ENCODE measurements at regions not wholly inside any gene's neighbourhood (a gene's known extent, or its start where the extent isn't known, plus 50 kb on each side); places are given as distances from the start of the nearest gene placed in this dataset.

- TF ChIP-seq, protein P1, sequence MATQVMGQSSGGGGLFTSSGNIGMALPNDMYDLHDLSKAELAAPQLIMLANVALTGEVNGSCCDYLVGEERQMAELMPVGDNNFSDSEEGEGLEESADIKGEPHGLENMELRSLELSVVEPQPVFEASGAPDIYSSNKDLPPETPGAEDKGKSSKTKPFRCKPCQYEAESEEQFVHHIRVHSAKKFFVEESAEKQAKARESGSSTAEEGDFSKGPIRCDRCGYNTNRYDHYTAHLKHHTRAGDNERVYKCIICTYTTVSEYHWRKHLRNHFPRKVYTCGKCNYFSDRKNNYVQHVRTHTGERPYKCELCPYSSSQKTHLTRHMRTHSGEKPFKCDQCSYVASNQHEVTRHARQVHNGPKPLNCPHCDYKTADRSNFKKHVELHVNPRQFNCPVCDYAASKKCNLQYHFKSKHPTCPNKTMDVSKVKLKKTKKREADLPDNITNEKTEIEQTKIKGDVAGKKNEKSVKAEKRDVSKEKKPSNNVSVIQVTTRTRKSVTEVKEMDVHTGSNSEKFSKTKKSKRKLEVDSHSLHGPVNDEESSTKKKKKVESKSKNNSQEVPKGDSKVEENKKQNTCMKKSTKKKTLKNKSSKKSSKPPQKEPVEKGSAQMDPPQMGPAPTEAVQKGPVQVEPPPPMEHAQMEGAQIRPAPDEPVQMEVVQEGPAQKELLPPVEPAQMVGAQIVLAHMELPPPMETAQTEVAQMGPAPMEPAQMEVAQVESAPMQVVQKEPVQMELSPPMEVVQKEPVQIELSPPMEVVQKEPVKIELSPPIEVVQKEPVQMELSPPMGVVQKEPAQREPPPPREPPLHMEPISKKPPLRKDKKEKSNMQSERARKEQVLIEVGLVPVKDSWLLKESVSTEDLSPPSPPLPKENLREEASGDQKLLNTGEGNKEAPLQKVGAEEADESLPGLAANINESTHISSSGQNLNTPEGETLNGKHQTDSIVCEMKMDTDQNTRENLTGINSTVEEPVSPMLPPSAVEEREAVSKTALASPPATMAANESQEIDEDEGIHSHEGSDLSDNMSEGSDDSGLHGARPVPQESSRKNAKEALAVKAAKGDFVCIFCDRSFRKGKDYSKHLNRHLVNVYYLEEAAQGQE (tag by site-specific recombination; IDR thresholded peaks at IDR 0.05), result no peak
- TF ChIP-seq ZNF221 (tag by site-specific recombination; IDR thresholded peaks at IDR 0.05; ENCODE audit: borderline replicate concordance) (no peak), ZFP41 (tag by site-specific recombination; IDR thresholded peaks at IDR 0.05; ENCODE audit: borderline replicate concordance) (no peak), ZNF48 (tag by site-specific recombination; IDR thresholded peaks at IDR 0.05) (no peak), GLIS2 (tag by site-specific recombination; IDR thresholded peaks at IDR 0.05) (no peak), REPIN1 (tag by site-specific recombination; IDR thresholded peaks at IDR 0.05; ENCODE audit: low read depth) (no peak), ZNF768 (tag by site-specific recombination; IDR thresholded peaks at IDR 0.05) (no peak), ZNF175 (tag by site-specific recombination; IDR thresholded peaks at IDR 0.05) (no peak)
- TF ChIP-seq, protein P2, sequence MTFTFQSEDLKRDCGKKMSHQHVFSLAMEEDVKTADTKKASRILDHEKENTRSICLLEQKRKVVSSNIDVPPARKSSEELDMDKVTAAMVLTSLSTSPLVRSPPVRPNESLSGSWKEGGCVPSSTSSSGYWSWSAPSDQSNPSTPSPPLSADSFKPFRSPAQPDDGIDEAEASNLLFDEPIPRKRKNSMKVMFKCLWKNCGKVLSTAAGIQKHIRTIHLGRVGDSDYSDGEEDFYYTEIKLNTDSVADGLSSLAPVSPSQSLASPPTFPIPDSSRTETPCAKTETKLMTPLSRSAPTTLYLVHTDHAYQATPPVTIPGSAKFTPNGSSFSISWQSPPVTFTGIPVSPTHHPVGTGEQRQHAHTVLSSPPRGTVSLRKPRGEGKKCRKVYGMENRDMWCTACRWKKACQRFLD (tag by site-specific recombination; IDR thresholded peaks at IDR 0.05), result no peak
- TF ChIP-seq, protein P3, sequence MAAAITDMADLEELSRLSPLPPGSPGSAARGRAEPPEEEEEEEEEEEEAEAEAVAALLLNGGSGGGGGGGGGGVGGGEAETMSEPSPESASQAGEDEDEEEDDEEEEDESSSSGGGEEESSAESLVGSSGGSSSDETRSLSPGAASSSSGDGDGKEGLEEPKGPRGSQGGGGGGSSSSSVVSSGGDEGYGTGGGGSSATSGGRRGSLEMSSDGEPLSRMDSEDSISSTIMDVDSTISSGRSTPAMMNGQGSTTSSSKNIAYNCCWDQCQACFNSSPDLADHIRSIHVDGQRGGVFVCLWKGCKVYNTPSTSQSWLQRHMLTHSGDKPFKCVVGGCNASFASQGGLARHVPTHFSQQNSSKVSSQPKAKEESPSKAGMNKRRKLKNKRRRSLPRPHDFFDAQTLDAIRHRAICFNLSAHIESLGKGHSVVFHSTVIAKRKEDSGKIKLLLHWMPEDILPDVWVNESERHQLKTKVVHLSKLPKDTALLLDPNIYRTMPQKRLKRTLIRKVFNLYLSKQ (tag by site-specific recombination; IDR thresholded peaks at IDR 0.05; ENCODE audit: borderline replicate concordance), result no peak
Observed at GRCh38 chr4:164442180-164442579, 311.8 kb upstream of the SMIM31 start (continued).

GRCh38 chr4:164446516-164446915, 307.4 kb upstream of the SMIM31 start:
- POLR2A ChIA-PET, result no interaction called here
- Histone ChIP-seq H3K9me3 (ENCODE audit: control insufficient read depth, insufficient read depth, low read depth, low read length) (no peaks in the 10 kb centered on the region), H3K27ac (ENCODE audit: extremely low read depth, low read depth, low read length) (no peak overlapping the region), H3K4me1 (ENCODE audit: control insufficient read depth, insufficient read depth, low read length) (no peaks in the 10 kb centered on the region), H3K36me3 (ENCODE audit: control insufficient read depth in 2 of 2, insufficient read depth in 1 of 2, low read length in 2 of 2) (no peaks in the 10 kb centered on the region), H3K4me3 (ENCODE audit: low read depth, low read length) (no peak overlapping the region)
- CTCF ChIA-PET, result no interaction called here
- no peak for TF ChIP-seq FEZF1 (tag by site-specific recombination; IDR thresholded peaks at IDR 0.05)
- no peak for TF ChIP-seq SETDB1 (IDR thresholded peaks at IDR 0.05; ENCODE audit: insufficient read length, low read length)
- TF ChIP-seq ZNF544 (tag by site-specific recombination; IDR thresholded peaks at IDR 0.05), result no peak
- no peak for TF ChIP-seq ZNF148 (tag by site-specific recombination; IDR thresholded peaks at IDR 0.05; ENCODE audit: borderline replicate concordance)
- no peak for TF ChIP-seq ZNF488 (tag by site-specific recombination; IDR thresholded peaks at IDR 0.05)
- TF ChIP-seq, protein P4, sequence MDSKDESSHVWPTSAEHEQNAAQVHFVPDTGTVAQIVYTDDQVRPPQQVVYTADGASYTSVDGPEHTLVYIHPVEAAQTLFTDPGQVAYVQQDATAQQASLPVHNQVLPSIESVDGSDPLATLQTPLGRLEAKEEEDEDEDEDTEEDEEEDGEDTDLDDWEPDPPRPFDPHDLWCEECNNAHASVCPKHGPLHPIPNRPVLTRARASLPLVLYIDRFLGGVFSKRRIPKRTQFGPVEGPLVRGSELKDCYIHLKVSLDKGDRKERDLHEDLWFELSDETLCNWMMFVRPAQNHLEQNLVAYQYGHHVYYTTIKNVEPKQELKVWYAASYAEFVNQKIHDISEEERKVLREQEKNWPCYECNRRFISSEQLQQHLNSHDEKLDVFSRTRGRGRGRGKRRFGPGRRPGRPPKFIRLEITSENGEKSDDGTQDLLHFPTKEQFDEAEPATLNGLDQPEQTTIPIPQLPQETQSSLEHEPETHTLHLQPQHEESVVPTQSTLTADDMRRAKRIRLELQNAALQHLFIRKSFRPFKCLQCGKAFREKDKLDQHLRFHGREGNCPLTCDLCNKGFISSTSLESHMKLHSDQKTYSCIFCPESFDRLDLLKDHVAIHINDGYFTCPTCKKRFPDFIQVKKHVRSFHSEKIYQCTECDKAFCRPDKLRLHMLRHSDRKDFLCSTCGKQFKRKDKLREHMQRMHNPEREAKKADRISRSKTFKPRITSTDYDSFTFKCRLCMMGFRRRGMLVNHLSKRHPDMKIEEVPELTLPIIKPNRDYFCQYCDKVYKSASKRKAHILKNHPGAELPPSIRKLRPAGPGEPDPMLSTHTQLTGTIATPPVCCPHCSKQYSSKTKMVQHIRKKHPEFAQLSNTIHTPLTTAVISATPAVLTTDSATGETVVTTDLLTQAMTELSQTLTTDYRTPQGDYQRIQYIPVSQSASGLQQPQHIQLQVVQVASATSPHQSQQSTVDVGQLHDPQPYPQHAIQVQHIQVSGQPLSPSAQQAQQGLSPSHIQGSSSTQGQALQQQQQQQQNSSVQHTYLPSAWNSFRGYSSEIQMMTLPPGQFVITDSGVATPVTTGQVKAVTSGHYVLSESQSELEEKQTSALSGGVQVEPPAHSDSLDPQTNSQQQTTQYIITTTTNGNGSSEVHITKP (tag by site-specific recombination; IDR thresholded peaks at IDR 0.05), result no peak
- TF ChIP-seq ZBTB21 (tag by site-specific recombination; IDR thresholded peaks at IDR 0.05), result no peak
- no peak for TF ChIP-seq ZNF19 (tag by site-specific recombination; IDR thresholded peaks at IDR 0.05; ENCODE audit: low read depth)
- TF ChIP-seq ZNF433 (tag by site-specific recombination; IDR thresholded peaks at IDR 0.05; ENCODE audit: low read depth), result no peak
- TF ChIP-seq ZNF146 (tag by site-specific recombination; IDR thresholded peaks at IDR 0.05), result no peak
- TF ChIP-seq ZNF623 (tag by site-specific recombination; IDR thresholded peaks at IDR 0.05), result no peak
- TF ChIP-seq SALL2 (tag by site-specific recombination; IDR thresholded peaks at IDR 0.05; ENCODE audit: borderline replicate concordance), result no peak
- no peak for TF ChIP-seq YY1 (tag by site-specific recombination; IDR thresholded peaks at IDR 0.05)
- no peak for TF ChIP-seq ZFHX2 (tag by site-specific recombination; conservative IDR thresholded peaks at IDR 0.05)
- TF ChIP-seq ZNF776 (tag by site-specific recombination; IDR thresholded peaks at IDR 0.05; ENCODE audit: borderline replicate concordance), result no peak
